Mucosa of rectum (tissue), 2 donors: ENCODE measurements at regions not wholly inside any gene's neighbourhood (a gene's known extent, or its start where the extent isn't known, plus 50 kb on each side); places are given as distances from the start of the nearest gene placed in this dataset.

Source experiments
- H3K27ac ChIP-seq, 2 donors: one replicate each; pipeline ENCODE4 v1.7.0; 2013; ENCODE audit warnings: inconsistent platforms in 2 of 2, low read depth in 2 of 2, low read length in 2 of 2
- H3K27me3 ChIP-seq, 2 donors: one replicate each; pipeline ENCODE4 v1.7.0; 2013; ENCODE audit warnings: low read length in 2 of 2; ENCODE audit not compliant: control insufficient read depth in 2 of 2, insufficient read depth in 2 of 2
- H3K36me3 ChIP-seq, 2 donors: one replicate each; pipeline ENCODE4 v1.7.0; 2013; ENCODE audit warnings: low read length in 2 of 2; ENCODE audit not compliant: control insufficient read depth in 2 of 2, insufficient read depth in 2 of 2
- H3K4me1 ChIP-seq, 2 donors: one replicate each; pipeline ENCODE4 v1.7.0; 2013; ENCODE audit warnings: low read length in 2 of 2, mild to moderate bottlenecking in 1 of 2; ENCODE audit not compliant: control insufficient read depth in 2 of 2, insufficient read depth in 2 of 2
- H3K4me3 ChIP-seq, 2 donors: one replicate each; pipeline ENCODE4 v1.7.0; 2013; ENCODE audit warnings: low read length in 2 of 2
- H3K9ac ChIP-seq, 2 donors: one replicate each; pipeline ENCODE4 v1.7.0; 2013; ENCODE audit warnings: low read length in 2 of 2, low read depth in 1 of 2, mild to moderate bottlenecking in 1 of 2
- H3K9me3 ChIP-seq, 2 donors: one replicate each; pipeline ENCODE4 v1.7.0; 2013; ENCODE audit warnings: low read length in 2 of 2; ENCODE audit not compliant: control insufficient read depth in 2 of 2
- donor health status: healthy.
- donor health status: Normal muscosa, but diverticular disease.

DNA sequence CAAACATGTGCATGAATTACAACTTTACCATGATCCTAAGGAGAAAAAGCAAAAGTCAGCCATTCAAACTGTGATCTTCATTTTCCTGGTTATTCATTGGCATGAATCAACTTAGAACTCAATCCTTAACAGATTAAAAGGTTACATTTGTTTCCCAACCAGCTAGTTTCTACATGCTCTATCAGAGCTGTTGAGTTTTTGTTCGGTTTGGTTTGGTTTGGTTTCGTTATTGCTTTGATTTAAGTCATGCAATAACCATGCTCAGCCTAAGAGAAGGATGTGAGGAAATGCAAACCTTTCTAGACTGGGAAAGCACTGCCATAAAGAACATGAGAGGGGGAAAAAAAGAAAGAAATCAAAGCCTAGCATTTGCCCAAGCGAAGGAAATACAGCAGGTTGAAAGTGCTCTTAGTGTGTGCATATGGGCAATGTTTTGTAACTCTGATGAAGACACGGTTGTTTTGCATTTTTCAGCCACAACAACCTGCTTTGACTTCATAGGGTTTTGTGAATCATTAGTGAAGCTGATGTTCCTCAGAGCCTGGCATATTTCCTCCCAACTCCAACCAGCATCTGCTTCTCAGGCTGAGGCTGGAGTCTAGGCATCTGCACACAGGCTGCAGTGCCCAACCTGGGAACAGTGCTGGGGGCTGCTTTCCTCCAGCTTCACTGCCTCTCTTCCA lies 234.3 kb downstream of the ZNF674 start:
- H3K27ac ChIP-seq: no peak overlapping the region

DNA sequence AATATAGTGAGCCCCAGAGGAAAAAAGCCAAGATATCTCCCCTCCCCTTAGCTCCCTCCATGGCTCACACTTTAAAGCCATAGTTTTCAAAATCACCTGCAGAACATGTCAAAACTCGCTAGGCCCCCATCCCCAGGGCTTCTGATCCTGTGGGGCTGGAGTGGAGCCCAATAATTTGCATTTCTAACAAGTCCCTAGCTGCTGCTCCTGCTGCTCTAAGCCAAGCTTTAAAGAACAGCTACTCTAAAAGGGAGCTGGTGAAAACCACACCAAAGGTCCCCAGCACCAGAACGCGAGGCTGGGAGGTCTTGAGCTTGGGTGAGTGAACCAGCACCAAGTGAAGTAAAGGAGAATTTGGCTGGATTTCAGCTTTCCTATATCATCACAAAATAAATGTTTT lies 237.1 kb downstream of the ZNF674 start:
- Histone ChIP-seq H3K36me3 (no peaks in the 10 kb centered on the region), H3K27me3 (no peaks in the 10 kb centered on the region), H3K9ac (no peak overlapping the region), H3K4me3 (no peak overlapping the region), H3K9me3 (peaks cover 4 to 7% of the 10 kb centered on the region in 2 donors), H3K27ac (no peak overlapping the region), H3K4me1 (no peaks in the 10 kb centered on the region)

More for the DNA sequence above, 234.3 kb downstream of the ZNF674 start:
- Histone ChIP-seq H3K27me3 (no peaks in the 10 kb centered on the region), H3K4me1 (no peaks in the 10 kb centered on the region), H3K4me3 (no peak overlapping the region), H3K9me3 (peaks cover 2 to 3% of the 10 kb centered on the region in 2 donors), H3K36me3 (no peaks in the 10 kb centered on the region), H3K9ac (no peak overlapping the region)

DNA sequence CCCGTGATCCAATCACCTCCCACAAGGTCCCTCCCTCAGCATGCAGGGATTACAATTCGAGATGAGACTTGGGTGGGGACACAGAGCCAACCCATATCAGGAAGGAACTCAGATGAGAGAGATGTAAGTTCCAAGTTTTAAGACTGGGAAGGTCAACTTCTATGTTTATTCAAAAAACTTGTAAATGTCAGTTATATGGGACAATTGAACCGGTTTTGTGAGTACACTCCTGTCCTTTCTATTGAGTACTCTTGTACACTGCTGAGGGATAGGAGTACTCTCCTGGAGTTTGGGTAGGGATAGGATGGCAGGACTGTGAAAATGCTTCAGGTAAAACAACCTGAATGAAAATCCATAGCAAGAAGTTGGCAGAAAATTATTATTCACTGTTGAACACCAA lies 239.1 kb downstream of the ZNF674 start:
- no peaks in the 10 kb centered on the region for H3K4me1 ChIP-seq
- peaks cover 4 to 7% of the 10 kb centered on the region in 2 donors for H3K9me3 ChIP-seq
- H3K4me3 ChIP-seq: no peak overlapping the region
- no peaks in the 10 kb centered on the region for H3K36me3 ChIP-seq
- H3K27me3 ChIP-seq: peaks cover 0 to 2% of the 10 kb centered on the region in 2 donors
- H3K9ac ChIP-seq: no peak overlapping the region
- no peak overlapping the region for H3K27ac ChIP-seq

DNA sequence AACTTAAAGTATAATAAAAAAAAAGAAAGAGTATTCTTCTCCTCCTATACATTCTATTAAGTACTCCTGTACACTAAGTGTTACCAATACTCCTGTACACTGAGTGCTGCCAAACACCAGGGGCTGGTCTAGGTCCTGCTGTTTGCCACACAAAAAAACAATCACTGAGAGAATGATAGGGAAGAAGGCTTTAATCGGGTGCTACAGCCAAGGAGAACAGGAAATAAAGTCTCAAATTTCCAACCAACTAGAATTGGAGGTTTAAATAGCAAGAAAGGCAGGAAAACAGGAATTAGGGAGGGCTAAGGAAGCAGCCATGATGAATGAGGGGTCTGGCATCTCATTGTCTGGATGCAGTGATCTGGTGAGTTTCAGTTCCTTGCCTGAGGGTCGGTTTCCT lies 239.8 kb downstream of the ZNF674 start:
- Histone ChIP-seq H3K4me3 (no peak overlapping the region), H3K9me3 (peaks cover 4 to 7% of the 10 kb centered on the region in 2 donors), H3K27ac (no peak overlapping the region), H3K27me3 (peaks cover 0 to 2% of the 10 kb centered on the region in 2 donors), H3K36me3 (no peaks in the 10 kb centered on the region), H3K9ac (no peak overlapping the region), H3K4me1 (no peaks in the 10 kb centered on the region)

DNA sequence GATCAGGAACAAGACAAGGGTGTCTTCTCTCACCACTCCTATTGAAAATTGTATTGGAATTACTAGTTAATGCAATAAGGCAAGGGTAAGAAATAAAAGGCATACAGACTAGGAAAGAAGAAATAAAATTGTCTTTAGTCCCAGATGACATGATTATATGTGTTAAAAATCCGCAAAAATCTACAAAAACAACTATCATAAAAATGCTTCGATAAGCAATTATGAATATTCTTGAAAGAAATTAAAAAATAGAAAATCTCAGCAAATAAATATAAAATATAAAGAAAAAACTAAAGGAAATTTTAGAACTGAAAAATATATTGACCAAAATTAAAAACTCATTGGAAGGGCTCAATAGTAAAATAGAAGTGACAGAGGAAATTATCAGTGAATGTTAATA lies 243.3 kb downstream of the ZNF674 start:
- H3K4me1 ChIP-seq: no peaks in the 10 kb centered on the region
- H3K27ac ChIP-seq: no peak overlapping the region
- H3K27me3 ChIP-seq: peaks cover 0 to 2% of the 10 kb centered on the region in 2 donors
- peaks cover 4 to 7% of the 10 kb centered on the region in 2 donors for H3K9me3 ChIP-seq
- no peak overlapping the region for H3K9ac ChIP-seq
- no peak overlapping the region for H3K4me3 ChIP-seq
- H3K36me3 ChIP-seq: no peaks in the 10 kb centered on the region

DNA sequence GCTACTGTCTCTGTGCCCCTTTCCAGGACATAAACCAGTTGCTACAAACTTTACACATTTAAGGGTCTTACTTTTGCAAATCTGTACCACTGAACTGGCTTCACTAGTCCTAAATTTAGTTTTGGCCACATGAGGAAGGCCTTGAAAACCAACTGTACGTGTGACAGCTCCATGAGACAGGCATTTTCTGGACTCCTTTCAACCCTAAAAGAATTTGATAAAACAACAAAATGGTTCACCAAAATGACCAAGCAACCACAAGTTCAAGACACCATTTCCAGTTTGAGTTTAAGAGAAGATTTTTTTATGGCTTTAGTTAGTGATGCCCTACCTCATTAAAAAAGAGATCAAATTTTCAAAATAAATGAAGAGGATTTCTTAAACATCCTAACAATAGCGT lies 246.4 kb downstream of the ZNF674 start:
- peaks cover 0 to 4% of the 10 kb centered on the region in 2 donors for H3K27me3 ChIP-seq

DNA sequence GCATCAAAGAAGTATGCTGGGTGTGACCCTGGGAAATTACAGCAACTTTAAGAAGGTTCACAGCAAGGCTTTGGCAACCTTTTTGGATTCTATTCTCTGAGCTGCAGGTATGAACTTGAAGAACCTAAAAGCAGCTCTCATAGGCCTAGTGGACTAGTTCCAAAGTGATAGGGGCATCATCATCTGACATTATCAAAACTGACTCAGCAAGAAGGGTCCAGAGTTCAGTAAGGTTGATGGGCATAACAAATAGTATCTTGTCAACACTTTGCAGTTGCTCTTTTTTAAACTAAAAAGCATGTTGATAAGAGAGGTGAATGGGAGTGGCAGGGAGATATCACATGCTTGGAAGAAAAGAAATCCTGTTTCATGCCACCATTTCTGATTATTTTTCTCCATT lies 249.3 kb downstream of the ZNF674 start:
- no peak overlapping the region for H3K9ac ChIP-seq
- H3K4me3 ChIP-seq: no peak overlapping the region
- H3K36me3 ChIP-seq: no peaks in the 10 kb centered on the region
- H3K27me3 ChIP-seq: peaks cover 0 to 8% of the 10 kb centered on the region in 2 donors
- H3K4me1 ChIP-seq: no peaks in the 10 kb centered on the region
- no peak overlapping the region for H3K27ac ChIP-seq
- no peaks in the 10 kb centered on the region for H3K9me3 ChIP-seq

More for the DNA sequence above, 246.4 kb downstream of the ZNF674 start:
- no peaks in the 10 kb centered on the region for H3K36me3 ChIP-seq
- no peaks in the 10 kb centered on the region for H3K9me3 ChIP-seq
- no peak overlapping the region for H3K4me3 ChIP-seq
- no peak overlapping the region for H3K27ac ChIP-seq
- no peaks in the 10 kb centered on the region for H3K4me1 ChIP-seq
- H3K9ac ChIP-seq: no peak overlapping the region

DNA sequence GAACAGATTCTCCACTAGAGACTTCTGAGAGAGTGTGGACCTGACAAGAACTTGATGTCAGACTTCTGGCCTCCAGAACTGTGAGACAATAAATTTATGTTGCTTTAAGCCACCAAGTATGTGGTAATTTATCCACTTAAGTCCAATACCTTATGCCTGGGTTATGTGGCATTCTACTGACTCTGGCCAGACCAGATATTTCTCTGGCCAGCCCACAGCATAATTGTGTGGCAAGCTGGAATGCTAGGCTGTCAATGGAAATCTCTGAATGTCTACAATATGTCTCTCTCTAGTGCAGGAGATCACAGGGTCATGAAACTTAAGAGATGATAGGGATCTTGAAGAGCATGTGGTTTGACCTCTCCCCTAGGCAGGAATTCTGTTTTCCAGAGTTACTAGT lies 251.0 kb downstream of the ZNF674 start:
- Histone ChIP-seq H3K36me3 (no peaks in the 10 kb centered on the region), H3K4me3 (no peak overlapping the region), H3K4me1 (no peaks in the 10 kb centered on the region), H3K27ac (no peak overlapping the region), H3K9me3 (no peaks in the 10 kb centered on the region), H3K27me3 (peaks cover 0 to 8% of the 10 kb centered on the region in 2 donors), H3K9ac (no peak overlapping the region)

DNA sequence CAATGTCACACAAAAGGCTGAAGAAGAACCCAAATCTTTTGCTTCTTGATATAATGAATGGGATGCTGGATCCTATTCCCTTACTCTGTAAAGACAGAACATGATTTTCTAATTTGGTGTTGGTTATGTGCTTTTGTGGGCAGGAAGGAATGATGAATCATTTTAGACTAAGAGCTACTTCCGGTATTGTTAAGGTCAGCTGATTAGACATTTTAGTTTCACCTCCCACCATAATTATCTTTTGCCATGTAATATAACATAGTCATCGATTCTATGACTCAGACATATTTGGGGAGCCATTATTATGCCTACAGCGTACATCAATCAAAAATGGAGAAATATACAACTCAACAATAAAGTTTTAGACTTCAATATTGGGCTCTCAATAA lies 265.3 kb downstream of the ZNF674 start:
- Histone ChIP-seq H3K4me1 (no peaks in the 10 kb centered on the region), H3K27me3 (no peaks in the 10 kb centered on the region), H3K27ac (no peak overlapping the region), H3K4me3 (no peak overlapping the region), H3K36me3 (no peaks in the 10 kb centered on the region), H3K9me3 (no peaks in the 10 kb centered on the region), H3K9ac (no peak overlapping the region)

DNA sequence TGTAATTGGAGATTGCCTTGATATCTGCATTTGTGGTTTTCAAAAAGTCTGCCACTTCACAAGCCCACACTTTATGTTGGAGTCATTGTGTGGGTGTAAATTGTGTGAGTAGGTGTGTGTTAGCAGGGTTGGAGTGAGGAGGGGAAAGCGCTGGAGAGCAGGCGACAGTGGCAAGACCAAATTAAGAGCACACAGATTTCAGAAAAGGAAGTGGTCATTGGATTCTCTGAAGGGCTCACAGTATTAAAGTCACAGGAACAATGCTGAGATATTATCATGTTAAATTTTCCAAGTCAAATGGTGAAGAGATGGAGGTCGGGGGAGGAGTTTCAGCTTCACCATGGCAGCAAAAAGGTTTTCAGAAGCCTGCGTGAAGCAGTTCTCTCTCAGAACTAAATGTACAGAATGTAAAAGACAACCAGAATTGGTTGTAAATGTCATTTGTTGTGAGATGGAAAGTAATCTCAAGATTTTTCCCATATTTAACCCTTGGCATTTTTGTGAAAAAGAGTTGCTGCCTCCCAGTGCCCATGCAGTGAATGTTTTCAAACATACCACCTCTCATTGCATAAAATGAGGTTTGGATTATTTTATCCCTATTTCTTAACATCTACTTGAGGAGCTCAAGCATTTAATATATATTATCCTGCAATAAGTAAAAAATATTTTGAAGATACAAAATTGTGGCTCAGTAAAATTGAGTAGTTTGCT lies 265.9 kb downstream of the ZNF674 start:
- H3K27me3 ChIP-seq: no peaks in the 10 kb centered on the region
- H3K4me3 ChIP-seq: no peak overlapping the region
- H3K4me1 ChIP-seq: no peaks in the 10 kb centered on the region
- H3K36me3 ChIP-seq: no peaks in the 10 kb centered on the region
- no peaks in the 10 kb centered on the region for H3K9me3 ChIP-seq
- H3K27ac ChIP-seq: no peak overlapping the region
- no peak overlapping the region for H3K9ac ChIP-seq
